H1 (cell line): ENCODE measurements at regions not wholly inside any gene's neighbourhood (a gene's known extent, or its start where the extent isn't known, plus 50 kb on each side); places are given as distances from the start of the nearest gene placed in this dataset.

Experiments used
- NANOG ChIP-seq: IDR thresholded peaks from 2 replicates; pipeline ENCODE4 v1.6.1; 2011; ENCODE audit warnings: low read length, low read depth, mild to moderate bottlenecking, inconsistent platforms; ENCODE audit not compliant: insufficient read depth, poor library complexity, severe bottlenecking
- RAD21 ChIP-seq, 2 experiments: IDR thresholded peaks in 1 of 2; conservative IDR thresholded peaks in 1 of 2; 2 replicates each; pipeline ENCODE4 v1.6.1; 2011; ENCODE audit warnings: low read depth in 2 of 2, low read length in 2 of 2, improper control_type of control experiment in 1 of 2, inconsistent platforms in 1 of 2, mild to moderate bottlenecking in 1 of 2, moderate library complexity in 1 of 2

DNA sequence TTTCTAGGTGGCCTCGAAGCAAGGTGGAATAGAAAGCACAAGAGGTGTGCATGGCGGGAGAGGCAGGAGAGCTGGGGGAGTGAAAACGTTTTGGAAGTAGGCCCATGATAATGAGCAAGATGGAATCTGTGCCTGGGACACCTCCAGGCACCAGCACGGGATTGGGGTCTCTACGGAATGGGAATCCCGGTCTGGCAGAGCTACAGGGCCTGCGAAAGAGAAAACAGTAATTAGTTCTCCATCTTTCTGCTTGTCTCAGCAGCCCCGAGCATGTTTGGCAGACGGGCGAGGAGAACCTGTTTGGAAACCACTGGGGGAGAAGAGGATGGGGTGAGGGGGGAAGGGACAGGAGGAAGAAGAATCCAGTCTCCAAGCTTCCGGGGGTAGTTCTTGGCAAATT lies 258.7 kb downstream of the SOX9 start (continued):
- TF ChIP-seq RAD21 (IDR thresholded peaks at IDR 0.05 in 1 of 2, conservative IDR thresholded peaks at IDR 0.05 in 1 of 2; ENCODE audit: low read depth in 2 of 2, low read length in 2 of 2) (no peak), NANOG (no peak)
